ENCODE measurements at regions not wholly inside any gene's neighbourhood (a gene's known extent, or its start where the extent isn't known, plus 50 kb on each side); places are given as distances from the start of the nearest gene placed in this dataset.

GRCh38 chr11:86155200-86155844 is 86.4 kb upstream of the PICALM start:
- TF ChIP-seq REST (IDR thresholded peaks at IDR 0.05) (no peak), CTCF (IDR thresholded peaks at IDR 0.05; ENCODE audit: low read depth, low read length, missing input control) (no peak), FOXA1 (IDR thresholded peaks at IDR 0.05) (no peak), YY1 (IDR thresholded peaks at IDR 0.05) (no peak), TAF1 (conservative IDR thresholded peaks at IDR 0.05) (no peak), RAD21 (IDR thresholded peaks at IDR 0.05) (no peak), RXRA (IDR thresholded peaks at IDR 0.05) (no peak), GABPA (IDR thresholded peaks at IDR 0.05 in 1 of 2, conservative IDR thresholded peaks at IDR 0.05 in 1 of 2) (no peak), SP1 (IDR thresholded peaks at IDR 0.05) (no peak), JUND (IDR thresholded peaks at IDR 0.05) (no peak), EGR1 (IDR thresholded peaks at IDR 0.05; ENCODE audit: low read depth in 2 of 2) (no peak), ATF3 (IDR thresholded peaks at IDR 0.05) (no peak), MAX (IDR thresholded peaks at IDR 0.05) (no peak), ZBTB33 (IDR thresholded peaks at IDR 0.05) (no peak)
